ENCODE measurements at regions not wholly inside any gene's neighbourhood (a gene's known extent, or its start where the extent isn't known, plus 50 kb on each side); places are given as distances from the start of the nearest gene placed in this dataset.
"Not testable (repeated sequence)": the region's sequence is repeated elsewhere in the genome, so short reads cannot be mapped to it uniquely, and the experiment has no call there.

- DNase-seq: no peak
These were observed 225.0 kb upstream of the PUDP start for GRCh38 chrX:7372825-7373525.

- DNase-seq: no peak
These were observed 214.2 kb upstream of the PUDP start for GRCh38 chrX:7362111-7362510.

- no peak for DNase-seq
These were observed 204.0 kb upstream of the PUDP start for GRCh38 chrX:7351926-7352325.

- DNase-seq: no peak
These were observed 199.5 kb upstream of the PUDP start for GRCh38 chrX:7347465-7347864.

DNA sequence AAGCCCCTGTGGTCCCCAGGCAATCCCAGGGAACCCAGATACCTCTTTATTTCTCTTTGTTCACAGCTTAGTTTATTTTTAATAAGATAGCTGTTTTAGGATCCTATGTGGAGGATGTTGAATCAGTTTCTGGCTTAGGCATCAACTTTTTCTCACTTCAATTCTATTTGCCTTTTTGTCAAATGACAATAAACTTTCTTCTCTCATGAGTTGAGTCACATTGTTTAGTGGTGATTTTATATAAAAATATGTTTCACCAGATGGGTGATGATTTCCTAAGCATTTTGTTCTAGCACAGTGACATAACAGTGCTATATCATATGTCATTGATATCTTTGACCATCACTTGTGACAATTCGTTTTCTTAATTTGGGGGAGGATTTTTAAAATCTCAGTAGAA lies 198.1 kb upstream of the PUDP start:
- DNase-seq: no peak

DNA sequence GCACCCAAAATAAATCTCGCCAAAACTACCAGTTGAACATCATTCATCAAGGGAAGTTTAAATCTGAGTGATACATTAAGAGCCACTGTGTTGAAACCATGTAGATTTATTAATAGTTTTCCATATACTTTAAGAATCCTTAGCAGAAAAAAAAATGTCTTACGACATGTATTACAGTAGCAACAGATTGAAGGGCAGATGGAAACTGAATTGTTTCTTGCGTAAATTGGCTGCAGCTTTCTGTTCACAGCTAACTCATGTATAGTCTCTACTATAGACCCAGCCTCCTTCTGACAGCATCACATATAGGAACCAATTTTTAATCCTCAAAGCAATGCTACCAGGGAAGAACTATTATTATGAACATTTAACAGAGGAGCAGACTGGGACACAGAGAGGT lies 195.2 kb upstream of the PUDP start:
- DNase-seq: no peak

- not testable (repeated sequence) for DNase-seq
These were observed 187.9 kb upstream of the PUDP start for GRCh38 chrX:7335816-7336362.

DNA sequence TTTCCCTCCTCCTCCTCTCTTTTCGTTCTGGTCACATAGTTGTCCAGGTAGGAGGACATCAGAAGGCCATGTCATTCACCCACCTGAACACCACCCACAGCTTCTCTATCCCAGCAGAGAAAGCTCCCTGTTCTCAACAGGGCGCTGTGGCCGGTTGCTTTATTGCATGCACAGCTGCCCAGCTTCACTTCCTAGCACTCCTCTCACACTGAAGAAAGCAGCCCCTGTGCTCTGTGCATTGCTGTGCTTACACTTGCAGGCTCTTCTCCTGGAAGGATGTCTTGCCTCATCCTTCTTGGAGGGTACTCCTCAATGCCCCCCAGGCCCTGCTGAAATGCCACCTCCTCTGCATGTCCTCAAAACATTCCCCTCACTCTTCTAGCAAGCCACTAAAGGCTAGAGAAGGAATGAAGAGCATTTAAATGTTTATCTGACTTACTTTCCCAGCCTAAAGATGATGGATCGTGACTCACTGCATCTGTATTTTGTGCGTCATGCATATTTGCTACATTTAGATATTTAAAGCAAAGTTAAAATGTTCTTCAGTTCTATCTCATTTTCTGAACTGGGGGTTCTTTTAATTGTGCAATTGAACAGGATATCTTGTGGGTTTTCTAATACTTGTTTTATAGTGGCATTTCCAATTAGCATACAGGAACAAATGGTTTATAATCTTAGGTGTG lies 186.4 kb upstream of the PUDP start:
- no peak for DNase-seq

DNA sequence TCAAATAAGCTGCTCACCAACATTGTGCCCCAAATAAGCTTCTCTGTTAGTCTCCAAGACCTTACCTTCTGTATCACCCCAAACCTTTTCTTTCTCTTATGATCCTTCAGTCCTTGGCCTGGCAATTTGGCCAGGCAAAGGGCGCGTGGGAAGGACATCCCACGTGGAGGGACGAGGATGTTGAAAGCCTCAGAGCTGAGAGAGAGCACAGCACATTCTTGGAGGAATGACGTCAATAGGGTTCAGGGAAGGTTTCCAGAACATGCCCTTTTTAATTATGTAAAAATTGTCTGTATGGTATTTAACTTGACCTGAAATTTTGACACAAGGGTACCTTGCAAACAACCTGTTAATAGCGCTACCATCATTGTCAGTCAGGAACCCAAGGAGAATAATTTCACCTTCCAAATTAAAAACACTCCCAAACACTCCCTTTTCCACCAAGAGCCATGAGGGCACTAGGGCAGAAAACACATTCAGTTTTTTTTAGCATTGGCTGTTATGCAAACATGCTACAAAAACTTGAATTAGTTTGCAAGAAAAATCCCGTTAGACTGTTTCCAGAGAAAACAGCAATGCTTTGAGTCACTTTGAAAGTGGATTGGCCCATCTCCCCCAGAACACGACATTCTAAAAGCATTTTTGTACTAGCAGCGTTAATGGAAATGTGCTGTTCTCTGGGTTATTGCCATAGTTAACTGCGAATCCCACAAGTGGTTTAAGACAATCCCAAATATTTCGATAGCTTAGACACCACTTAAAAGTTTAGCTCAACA lies 183.2 kb upstream of the PUDP start:
- DNase-seq: no peak

- no peak for DNase-seq
These were observed 182.6 kb upstream of the PUDP start for GRCh38 chrX:7330556-7330955.

- no peak for DNase-seq
These were observed 170.7 kb upstream of the PUDP start for GRCh38 chrX:7318661-7319060.

DNA sequence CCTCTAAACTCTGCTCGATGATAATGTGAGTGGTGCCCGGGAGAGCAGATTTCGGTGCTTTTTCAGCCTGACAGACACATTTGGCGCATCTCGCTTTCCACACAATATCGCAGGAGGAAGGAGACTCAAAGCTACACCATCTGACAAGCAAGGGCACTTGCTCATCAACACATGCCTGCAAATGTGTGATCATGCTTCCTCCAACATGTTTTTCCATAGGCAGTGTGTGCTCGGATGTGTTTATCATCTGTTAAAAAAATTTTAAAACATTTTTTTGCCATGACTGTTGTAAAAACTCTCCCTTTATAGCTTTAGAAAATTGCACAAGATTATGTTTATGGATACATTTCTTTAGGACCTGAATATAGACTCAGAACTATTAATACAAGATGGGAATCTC lies 170.3 kb upstream of the PUDP start:
- DNase-seq: no peak

DNA sequence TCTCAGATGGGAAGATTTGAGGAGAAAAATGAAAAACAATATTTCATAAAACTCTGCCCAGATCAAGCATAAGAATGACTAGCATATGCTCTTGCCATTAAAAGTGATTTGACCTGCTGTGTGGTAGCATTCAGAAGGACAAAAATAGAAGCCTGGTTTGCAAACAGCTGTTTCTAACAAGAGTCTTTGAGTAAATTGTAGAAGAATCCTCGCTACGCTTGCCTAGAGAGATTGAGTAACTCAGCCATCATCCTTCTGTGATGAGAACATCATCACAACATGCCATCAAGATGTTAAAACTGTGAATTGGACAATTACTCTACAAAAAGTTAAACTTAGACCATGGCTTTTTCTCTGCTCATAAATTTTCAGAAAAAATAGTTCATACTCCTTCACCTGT lies 168.9 kb upstream of the PUDP start:
- DNase-seq: no peak

DNA sequence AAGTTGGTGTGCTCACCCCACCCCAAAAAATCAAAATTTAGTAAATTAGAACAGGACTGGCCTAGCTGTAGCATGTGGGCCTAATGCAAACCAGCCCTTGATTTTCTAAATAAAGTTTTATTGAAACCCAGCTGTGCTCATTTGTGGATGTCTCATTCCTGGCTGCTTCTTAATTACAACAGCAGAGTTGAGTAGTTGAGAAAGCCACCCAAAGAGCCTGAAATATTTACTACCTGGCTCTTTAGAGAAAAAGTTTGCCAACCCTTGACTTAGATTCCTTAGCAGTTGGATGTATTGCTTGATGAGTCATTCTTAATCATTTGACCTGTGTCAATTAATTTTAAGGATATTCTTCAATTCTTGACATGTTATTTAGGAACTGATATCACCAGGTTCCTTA lies 168.3 kb upstream of the PUDP start:
- no peak for DNase-seq

GRCh38 chrX:7314425-7314824 lies 166.5 kb upstream of the PUDP start:
- DNase-seq: no peak

- DNase-seq: no peak
These were observed 159.8 kb upstream of the PUDP start for GRCh38 chrX:7307720-7308119.

DNA sequence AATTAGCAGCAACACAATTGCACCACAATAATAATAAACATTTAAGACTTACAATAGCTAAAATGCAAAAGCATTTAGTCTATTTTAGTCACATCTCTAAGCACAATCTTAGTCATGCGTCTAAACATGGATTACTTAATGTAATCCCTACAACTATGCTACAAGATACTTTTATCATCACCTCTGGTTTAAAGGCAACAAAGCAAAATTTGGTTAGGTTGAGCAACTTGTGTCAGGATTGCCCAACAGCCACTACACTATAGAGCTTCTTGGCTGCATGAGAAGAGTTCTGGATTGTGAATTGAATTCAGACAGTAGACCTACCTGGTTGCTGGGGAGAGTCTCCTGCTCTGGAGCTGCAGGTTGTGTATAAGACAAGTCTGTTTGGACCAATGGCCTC lies 146.5 kb upstream of the PUDP start:
- DNase-seq: no peak

DNA sequence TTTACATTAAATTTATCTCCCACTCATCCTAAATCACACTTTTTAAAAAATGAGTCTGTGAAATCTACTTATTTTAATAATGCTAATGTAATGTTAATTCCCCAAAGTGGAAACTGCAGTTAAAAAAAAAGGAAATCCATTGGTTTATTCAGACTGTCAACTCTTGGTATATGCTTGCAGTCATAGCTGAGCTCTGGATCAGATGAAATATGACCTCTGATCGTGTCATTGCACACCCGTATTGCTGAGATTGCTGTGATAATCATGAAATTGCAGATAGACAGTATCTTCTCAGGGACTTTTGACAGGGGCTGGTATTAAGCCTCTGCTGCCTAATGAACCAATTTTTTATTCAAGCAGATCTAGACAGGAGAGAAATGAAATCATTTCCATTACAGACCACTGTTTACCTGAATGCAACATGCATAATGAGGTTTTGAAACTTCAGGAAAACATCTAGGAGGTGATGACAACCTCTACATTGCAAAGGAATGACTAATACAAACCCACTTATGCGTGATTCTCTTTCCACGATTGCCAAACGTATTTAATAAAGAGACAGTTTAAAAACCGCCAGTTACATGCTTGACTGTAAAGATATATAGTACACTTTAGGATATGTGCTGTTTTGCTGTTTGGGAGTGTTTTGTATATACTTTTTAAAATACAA lies 138.3 kb upstream of the PUDP start:
- DNase-seq: no peak

GRCh38 chrX:7285765-7286164 lies 137.8 kb upstream of the PUDP start:
- DNase-seq: no peak

- DNase-seq: no peak
These were observed 135.8 kb upstream of the PUDP start for GRCh38 chrX:7283741-7284140.

DNA sequence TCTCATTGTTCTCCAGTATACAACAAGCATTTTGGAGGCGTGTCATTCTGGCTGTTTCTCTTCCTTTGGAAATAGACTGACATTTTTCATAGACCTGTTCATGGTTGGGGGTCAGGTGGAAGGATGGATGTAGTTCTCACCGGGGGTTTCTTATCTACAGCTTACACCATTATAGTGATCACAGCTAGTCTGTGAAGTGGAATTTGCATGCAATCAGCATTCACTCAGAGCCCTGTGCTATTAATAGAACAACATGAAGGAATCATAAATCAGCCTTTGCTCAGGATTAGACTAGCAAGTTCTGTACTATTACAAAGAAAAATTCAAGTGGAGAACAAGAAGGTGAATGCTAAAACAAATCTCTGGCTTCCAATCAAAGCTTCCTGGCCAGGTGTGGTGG lies 132.6 kb upstream of the PUDP start:
- DNase-seq: no peak

DNA sequence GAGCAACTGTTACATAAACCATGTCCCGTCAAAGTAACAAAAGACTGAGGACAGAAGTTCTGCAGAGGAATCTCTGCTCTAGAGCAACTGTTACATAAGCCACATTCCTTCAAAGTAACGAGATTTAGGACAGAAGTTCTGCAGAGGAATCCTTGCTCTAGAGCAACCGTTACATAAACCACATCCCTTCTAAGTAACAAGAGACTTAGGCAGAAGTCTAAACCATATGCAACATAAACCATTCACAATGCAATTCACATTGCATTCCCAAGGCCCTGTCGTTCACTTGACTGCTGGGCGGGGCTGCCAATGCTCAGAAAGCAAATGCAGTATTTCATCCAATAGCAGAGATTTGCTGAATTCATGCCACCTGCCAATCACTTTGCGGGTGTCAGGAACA lies 124.4 kb upstream of the PUDP start:
- DNase-seq: no peak

DNA sequence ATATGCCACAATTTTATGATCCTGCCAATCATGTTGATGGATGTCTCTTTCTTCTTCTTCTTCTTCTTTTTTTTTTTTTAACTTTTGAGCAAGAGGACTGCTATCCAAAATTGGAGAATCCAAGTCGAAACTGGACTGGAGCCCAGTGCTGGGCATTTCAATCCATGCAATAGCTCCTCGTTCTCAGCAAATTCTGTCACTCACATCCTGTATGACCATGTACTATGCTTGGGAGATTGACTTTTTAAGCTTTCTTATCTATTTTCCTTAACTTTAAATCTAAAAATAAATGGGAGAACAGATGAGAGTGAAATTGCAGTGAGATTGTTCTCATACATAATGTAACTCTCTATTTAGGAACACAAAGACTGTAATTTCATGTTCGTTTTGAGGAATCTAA lies 123.0 kb upstream of the PUDP start:
- DNase-seq: no peak
